GM23338 (cell line): ENCODE measurements at regions not wholly inside any gene's neighbourhood (a gene's known extent, or its start where the extent isn't known, plus 50 kb on each side); places are given as distances from the start of the nearest gene placed in this dataset.

Experiments
- CREB1 ChIP-seq: fragments of 250-450 bp; sonication (Bioruptor Pico); IDR thresholded peaks from 2 replicates; pipeline ENCODE4 v1.5.0; 2020; ENCODE audit warnings: low read depth, mild to moderate bottlenecking, moderate library complexity
- EZH2 ChIP-seq: fragments of 200-600 bp; sonication (generic); IDR thresholded peaks from one replicate; pipeline ENCODE4 v1.8.0; 2017; ENCODE audit warnings: antibody characterized with exemption, mild to moderate bottlenecking, low read depth; ENCODE audit not compliant: unreplicated experiment
- EZH2phosphoT487 ChIP-seq: fragments of 200-600 bp; sonication (generic); IDR thresholded peaks from one replicate; pipeline ENCODE4 v1.8.1; 2018; ENCODE audit warnings: antibody characterized with exemption; ENCODE audit not compliant: unreplicated experiment
- JUNB ChIP-seq: IDR thresholded peaks from one replicate; pipeline ENCODE4 v1.6.1; 2016; ENCODE audit warnings: antibody characterized with exemption; ENCODE audit not compliant: unreplicated experiment
- NANOG ChIP-seq: IDR thresholded peaks from 2 replicates; pipeline ENCODE4 v1.6.1; 2016; ENCODE audit warnings: antibody characterized with exemption, borderline replicate concordance
- POLR2AphosphoS5 ChIP-seq: IDR thresholded peaks from 2 replicates; pipeline ENCODE4 v1.6.1; 2016; ENCODE audit warnings: antibody characterized with exemption, low read depth
- ZNF114 ChIP-seq: fragments of 250-450 bp; sonication (Bioruptor Pico); IDR thresholded peaks from 2 replicates; pipeline ENCODE4 v1.5.0; 2020; ENCODE audit warnings: mild to moderate bottlenecking, moderate library complexity
- TF ChIP-seq, protein P1 (sequence below), 2 experiments: fragments of 200-600 bp in 1 of 2; sonication (generic) in 1 of 2; conservative IDR thresholded peaks; 2 replicates each; pipeline versions ENCODE4 v1.5.1 to v1.6.1; 2016 to 2017; ENCODE audit warnings: antibody characterized with exemption in 2 of 2, low read depth in 2 of 2, mild to moderate bottlenecking in 2 of 2, moderate library complexity in 1 of 2
- TF ChIP-seq, protein P2 (sequence below): IDR thresholded peaks from 2 replicates; pipeline ENCODE4 v1.6.1; 2016; ENCODE audit warnings: antibody characterized with exemption
- TF ChIP-seq, protein P3 (sequence below): IDR thresholded peaks from one replicate; pipeline ENCODE4 v1.6.1; 2018; ENCODE audit warnings: antibody characterized with exemption; ENCODE audit not compliant: unreplicated experiment

DNA sequence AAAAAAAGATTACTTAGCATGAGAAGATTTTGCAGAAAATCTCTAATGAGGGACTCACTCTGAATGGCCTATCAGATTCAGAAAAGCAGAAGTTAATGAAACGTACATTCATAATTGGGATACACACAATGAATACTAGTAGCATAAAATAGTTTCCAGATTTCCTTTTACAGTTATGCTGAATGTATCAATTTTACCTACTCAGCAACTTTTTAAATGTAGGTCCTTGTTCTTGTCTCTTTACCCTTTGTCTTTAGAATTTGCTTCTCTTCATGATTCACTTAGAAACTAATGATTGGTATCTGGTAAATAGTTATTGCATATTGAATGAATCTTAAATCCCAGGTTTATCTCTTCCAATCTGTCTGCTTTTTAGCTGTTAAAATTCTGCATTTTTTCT is 458.8 kb downstream of the DSC3 start:
- TF ChIP-seq NANOG (no peak), EZH2 (no peak), POLR2AphosphoS5 (no peak), JUNB (no peak), CREB1 (CRISPR knock-in tag) (no peak), EZH2phosphoT487 (no peak), ZNF114 (CRISPR knock-in tag) (no peak)
- TF ChIP-seq, protein P1, sequence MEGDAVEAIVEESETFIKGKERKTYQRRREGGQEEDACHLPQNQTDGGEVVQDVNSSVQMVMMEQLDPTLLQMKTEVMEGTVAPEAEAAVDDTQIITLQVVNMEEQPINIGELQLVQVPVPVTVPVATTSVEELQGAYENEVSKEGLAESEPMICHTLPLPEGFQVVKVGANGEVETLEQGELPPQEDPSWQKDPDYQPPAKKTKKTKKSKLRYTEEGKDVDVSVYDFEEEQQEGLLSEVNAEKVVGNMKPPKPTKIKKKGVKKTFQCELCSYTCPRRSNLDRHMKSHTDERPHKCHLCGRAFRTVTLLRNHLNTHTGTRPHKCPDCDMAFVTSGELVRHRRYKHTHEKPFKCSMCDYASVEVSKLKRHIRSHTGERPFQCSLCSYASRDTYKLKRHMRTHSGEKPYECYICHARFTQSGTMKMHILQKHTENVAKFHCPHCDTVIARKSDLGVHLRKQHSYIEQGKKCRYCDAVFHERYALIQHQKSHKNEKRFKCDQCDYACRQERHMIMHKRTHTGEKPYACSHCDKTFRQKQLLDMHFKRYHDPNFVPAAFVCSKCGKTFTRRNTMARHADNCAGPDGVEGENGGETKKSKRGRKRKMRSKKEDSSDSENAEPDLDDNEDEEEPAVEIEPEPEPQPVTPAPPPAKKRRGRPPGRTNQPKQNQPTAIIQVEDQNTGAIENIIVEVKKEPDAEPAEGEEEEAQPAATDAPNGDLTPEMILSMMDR (conservative IDR thresholded peaks at IDR 0.05; ENCODE audit: low read depth in 2 of 2), result no peak
- TF ChIP-seq, protein P2, sequence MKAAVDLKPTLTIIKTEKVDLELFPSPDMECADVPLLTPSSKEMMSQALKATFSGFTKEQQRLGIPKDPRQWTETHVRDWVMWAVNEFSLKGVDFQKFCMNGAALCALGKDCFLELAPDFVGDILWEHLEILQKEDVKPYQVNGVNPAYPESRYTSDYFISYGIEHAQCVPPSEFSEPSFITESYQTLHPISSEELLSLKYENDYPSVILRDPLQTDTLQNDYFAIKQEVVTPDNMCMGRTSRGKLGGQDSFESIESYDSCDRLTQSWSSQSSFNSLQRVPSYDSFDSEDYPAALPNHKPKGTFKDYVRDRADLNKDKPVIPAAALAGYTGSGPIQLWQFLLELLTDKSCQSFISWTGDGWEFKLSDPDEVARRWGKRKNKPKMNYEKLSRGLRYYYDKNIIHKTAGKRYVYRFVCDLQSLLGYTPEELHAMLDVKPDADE, result no peak
- TF ChIP-seq, protein P3, sequence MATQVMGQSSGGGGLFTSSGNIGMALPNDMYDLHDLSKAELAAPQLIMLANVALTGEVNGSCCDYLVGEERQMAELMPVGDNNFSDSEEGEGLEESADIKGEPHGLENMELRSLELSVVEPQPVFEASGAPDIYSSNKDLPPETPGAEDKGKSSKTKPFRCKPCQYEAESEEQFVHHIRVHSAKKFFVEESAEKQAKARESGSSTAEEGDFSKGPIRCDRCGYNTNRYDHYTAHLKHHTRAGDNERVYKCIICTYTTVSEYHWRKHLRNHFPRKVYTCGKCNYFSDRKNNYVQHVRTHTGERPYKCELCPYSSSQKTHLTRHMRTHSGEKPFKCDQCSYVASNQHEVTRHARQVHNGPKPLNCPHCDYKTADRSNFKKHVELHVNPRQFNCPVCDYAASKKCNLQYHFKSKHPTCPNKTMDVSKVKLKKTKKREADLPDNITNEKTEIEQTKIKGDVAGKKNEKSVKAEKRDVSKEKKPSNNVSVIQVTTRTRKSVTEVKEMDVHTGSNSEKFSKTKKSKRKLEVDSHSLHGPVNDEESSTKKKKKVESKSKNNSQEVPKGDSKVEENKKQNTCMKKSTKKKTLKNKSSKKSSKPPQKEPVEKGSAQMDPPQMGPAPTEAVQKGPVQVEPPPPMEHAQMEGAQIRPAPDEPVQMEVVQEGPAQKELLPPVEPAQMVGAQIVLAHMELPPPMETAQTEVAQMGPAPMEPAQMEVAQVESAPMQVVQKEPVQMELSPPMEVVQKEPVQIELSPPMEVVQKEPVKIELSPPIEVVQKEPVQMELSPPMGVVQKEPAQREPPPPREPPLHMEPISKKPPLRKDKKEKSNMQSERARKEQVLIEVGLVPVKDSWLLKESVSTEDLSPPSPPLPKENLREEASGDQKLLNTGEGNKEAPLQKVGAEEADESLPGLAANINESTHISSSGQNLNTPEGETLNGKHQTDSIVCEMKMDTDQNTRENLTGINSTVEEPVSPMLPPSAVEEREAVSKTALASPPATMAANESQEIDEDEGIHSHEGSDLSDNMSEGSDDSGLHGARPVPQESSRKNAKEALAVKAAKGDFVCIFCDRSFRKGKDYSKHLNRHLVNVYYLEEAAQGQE, result no peak
